WTC11 (cell line): ENCODE measurements at regions not wholly inside any gene's neighbourhood (a gene's known extent, or its start where the extent isn't known, plus 50 kb on each side); places are given as distances from the start of the nearest gene placed in this dataset.

Experiments
- ATAC-seq: fragments of 200-7000 bp; cut with Tn5 transposase; 2 replicates; pipeline ENCODE4 v1.10.0; 2021; ENCODE audit warnings: mild to moderate bottlenecking, moderate library complexity
- CTCF ChIA-PET: fragments of 300-600 bp; sonication (Branson Sonifier 250); formaldehyde crosslinking; loops from one replicate; lab custom pipeline; 2021; ENCODE audit warnings: antibody characterized with exemption; lab: Charles Lee
- POLR2A ChIA-PET: fragments of 350-600 bp; sonication (Branson Sonifier 250); formaldehyde crosslinking; loops from one replicate; lab custom pipeline; 2021; ENCODE audit warnings: antibody characterized with exemption; lab: Charles Lee
- DNase-seq: peaks from one replicate; pipeline ENCODE4 v3.0.0; 2021; ENCODE audit warnings: low spot score
- H3K27ac Mint-ChIP-seq: 2 replicates; pipeline ENCODE4 v1.8.0; 2021; ENCODE audit warnings: mixed read lengths
- H3K27me3 Mint-ChIP-seq: 2 replicates; pipeline ENCODE4 v1.8.0; 2021; ENCODE audit warnings: low read depth, mild to moderate bottlenecking, moderate library complexity, mixed read lengths
- H3K36me3 Mint-ChIP-seq: 2 replicates; pipeline ENCODE4 v1.8.0; 2021; ENCODE audit warnings: mixed read lengths
- H3K4me1 Mint-ChIP-seq: 2 replicates; pipeline ENCODE4 v1.8.0; 2022; ENCODE audit warnings: mixed read lengths
- H3K4me3 Mint-ChIP-seq: 2 replicates; pipeline ENCODE4 v1.8.0; 2021; ENCODE audit warnings: mild to moderate bottlenecking, moderate library complexity, mixed read lengths
- H3K9me3 Mint-ChIP-seq: 2 replicates; pipeline ENCODE4 v1.8.0; 2021; ENCODE audit warnings: mixed read lengths
- CBFB ChIP-seq: sonication (generic); formaldehyde crosslinking; IDR thresholded peaks from 2 replicates; pipeline ENCODE4 v1.8.1; 2022; ENCODE audit warnings: mild to moderate bottlenecking, low read depth, missing genetic modification reagents
- CDX4 ChIP-seq: fragments of 250-450 bp; sonication (Bioruptor Pico); IDR thresholded peaks from 2 replicates; pipeline ENCODE4 v1.9.0; 2021; ENCODE audit warnings: moderate library complexity, mild to moderate bottlenecking, inconsistent platforms, borderline replicate concordance
- E2F5 ChIP-seq: sonication (generic); formaldehyde crosslinking; IDR thresholded peaks from 2 replicates; pipeline ENCODE4 v1.8.1; 2022; ENCODE audit warnings: mild to moderate bottlenecking, moderate library complexity, missing genetic modification reagents
- ELF4 ChIP-seq: sonication (generic); formaldehyde crosslinking; IDR thresholded peaks from 2 replicates; pipeline ENCODE4 v1.8.1; 2022; ENCODE audit warnings: low read depth, mild to moderate bottlenecking, moderate library complexity, missing genetic modification reagents
- EMX1 ChIP-seq: fragments of 250-450 bp; sonication (Bioruptor Pico); IDR thresholded peaks from 2 replicates; pipeline ENCODE4 v1.8.0; 2021; ENCODE audit warnings: mild to moderate bottlenecking
- ESRRA ChIP-seq: sonication (generic); formaldehyde crosslinking; IDR thresholded peaks from 2 replicates; pipeline ENCODE4 v1.8.1; 2022; ENCODE audit warnings: mild to moderate bottlenecking, missing genetic modification reagents, borderline replicate concordance
- FOXK1 ChIP-seq: sonication (generic); formaldehyde crosslinking; IDR thresholded peaks from 2 replicates; pipeline ENCODE4 v1.8.0; 2022; ENCODE audit warnings: mild to moderate bottlenecking, moderate library complexity, missing genetic modification reagents
- HMGXB4 ChIP-seq: sonication (generic); formaldehyde crosslinking; IDR thresholded peaks from 2 replicates; pipeline ENCODE4 v1.8.1; 2023; ENCODE audit warnings: mild to moderate bottlenecking, moderate library complexity, missing genetic modification reagents
- JAZF1 ChIP-seq: fragments of 250-450 bp; sonication (Bioruptor Pico); IDR thresholded peaks from 2 replicates; pipeline ENCODE4 v1.9.0; 2021; ENCODE audit warnings: moderate library complexity, mild to moderate bottlenecking, inconsistent platforms
- MAX ChIP-seq: sonication (generic); formaldehyde crosslinking; IDR thresholded peaks from 2 replicates; pipeline ENCODE4 v1.8.0; 2022; ENCODE audit warnings: mild to moderate bottlenecking, missing genetic modification reagents
- NFE2L1 ChIP-seq: sonication (generic); formaldehyde crosslinking; IDR thresholded peaks from 2 replicates; pipeline ENCODE4 v1.8.1; 2023; ENCODE audit warnings: missing genetic modification reagents
- NFYB ChIP-seq: sonication (generic); formaldehyde crosslinking; conservative IDR thresholded peaks from 2 replicates; pipeline ENCODE4 v1.8.0; 2022; ENCODE audit warnings: low read depth, missing genetic modification reagents
- NR1H2 ChIP-seq: sonication (generic); formaldehyde crosslinking; IDR thresholded peaks from 2 replicates; pipeline ENCODE4 v1.9.0; 2021; ENCODE audit warnings: mild to moderate bottlenecking, moderate library complexity, missing genetic modification reagents
- NR2C2 ChIP-seq: sonication (generic); formaldehyde crosslinking; IDR thresholded peaks from 2 replicates; pipeline ENCODE4 v1.8.0; 2022; ENCODE audit warnings: mild to moderate bottlenecking, missing genetic modification reagents
- PRRX2 ChIP-seq: fragments of 250-450 bp; sonication (Bioruptor Pico); IDR thresholded peaks from 2 replicates; pipeline ENCODE4 v1.8.0; 2021; ENCODE audit warnings: mild to moderate bottlenecking
- TCF7 ChIP-seq: sonication (generic); formaldehyde crosslinking; IDR thresholded peaks from 2 replicates; pipeline ENCODE4 v1.8.0; 2022; ENCODE audit warnings: mild to moderate bottlenecking, low read depth, missing genetic modification reagents, moderate library complexity
- TP53 ChIP-seq: sonication (generic); formaldehyde crosslinking; IDR thresholded peaks from 2 replicates; pipeline ENCODE4 v1.8.1; 2023; ENCODE audit warnings: mild to moderate bottlenecking, missing genetic modification reagents
- ZBTB21 ChIP-seq: sonication (generic); formaldehyde crosslinking; IDR thresholded peaks from 2 replicates; pipeline ENCODE4 v1.8.1; 2023; ENCODE audit warnings: mild to moderate bottlenecking, missing genetic modification reagents, borderline replicate concordance
- ZNF138 ChIP-seq: sonication (generic); formaldehyde crosslinking; conservative IDR thresholded peaks from 2 replicates; pipeline ENCODE4 v1.8.1; 2022; ENCODE audit warnings: mild to moderate bottlenecking, moderate library complexity, missing genetic modification reagents
- ZNF317 ChIP-seq: sonication (generic); formaldehyde crosslinking; IDR thresholded peaks from 2 replicates; pipeline ENCODE4 v1.8.1; 2023; ENCODE audit warnings: low read depth, mild to moderate bottlenecking, moderate library complexity, missing genetic modification reagents, borderline replicate concordance
- ZNF423 ChIP-seq: fragments of 250-450 bp; sonication (Bioruptor Pico); IDR thresholded peaks from 2 replicates; pipeline ENCODE4 v2.1.2; 2022; ENCODE audit warnings: mild to moderate bottlenecking, moderate library complexity
- ZNF425 ChIP-seq: fragments of 250-450 bp; sonication (Bioruptor Pico); conservative IDR thresholded peaks from 2 replicates; pipeline ENCODE4 v1.9.0; 2021; ENCODE audit warnings: mild to moderate bottlenecking
- TF ChIP-seq, protein P1 (sequence below): sonication (generic); formaldehyde crosslinking; IDR thresholded peaks from 2 replicates; pipeline ENCODE4 v1.8.0; 2023; ENCODE audit warnings: mild to moderate bottlenecking, missing genetic modification reagents
- TF ChIP-seq, protein P2 (sequence below): fragments of 200-600 bp; IDR thresholded peaks from 2 replicates; pipeline ENCODE4 v1.8.0; 2022; ENCODE audit warnings: antibody characterized with exemption
- TF ChIP-seq, protein P3 (sequence below): sonication (generic); formaldehyde crosslinking; IDR thresholded peaks from 2 replicates; pipeline ENCODE4 v1.8.1; 2023; ENCODE audit warnings: mild to moderate bottlenecking, missing genetic modification reagents

GRCh38 chr2:5437375-5437774 is 254.8 kb upstream of the SOX11 start:
- H3K4me1 Mint-ChIP-seq, result no peaks in the 10 kb centered on the region
- TF ChIP-seq ZNF317 (CRISPR knock-in tag) (no peak), ESRRA (CRISPR knock-in tag) (no peak), NFE2L1 (CRISPR knock-in tag) (no peak), CDX4 (CRISPR knock-in tag) (no peak), MAX (CRISPR knock-in tag) (no peak), FOXK1 (CRISPR knock-in tag) (no peak), EMX1 (CRISPR knock-in tag) (no peak), ZNF138 (CRISPR knock-in tag) (no peak), JAZF1 (CRISPR knock-in tag) (no peak), ZNF423 (CRISPR knock-in tag) (no peak), NFYB (CRISPR knock-in tag) (no peak), HMGXB4 (CRISPR knock-in tag) (no peak), TP53 (no peak), TCF7 (CRISPR knock-in tag) (no peak), PRRX2 (no peak)
- TF ChIP-seq, protein P1, sequence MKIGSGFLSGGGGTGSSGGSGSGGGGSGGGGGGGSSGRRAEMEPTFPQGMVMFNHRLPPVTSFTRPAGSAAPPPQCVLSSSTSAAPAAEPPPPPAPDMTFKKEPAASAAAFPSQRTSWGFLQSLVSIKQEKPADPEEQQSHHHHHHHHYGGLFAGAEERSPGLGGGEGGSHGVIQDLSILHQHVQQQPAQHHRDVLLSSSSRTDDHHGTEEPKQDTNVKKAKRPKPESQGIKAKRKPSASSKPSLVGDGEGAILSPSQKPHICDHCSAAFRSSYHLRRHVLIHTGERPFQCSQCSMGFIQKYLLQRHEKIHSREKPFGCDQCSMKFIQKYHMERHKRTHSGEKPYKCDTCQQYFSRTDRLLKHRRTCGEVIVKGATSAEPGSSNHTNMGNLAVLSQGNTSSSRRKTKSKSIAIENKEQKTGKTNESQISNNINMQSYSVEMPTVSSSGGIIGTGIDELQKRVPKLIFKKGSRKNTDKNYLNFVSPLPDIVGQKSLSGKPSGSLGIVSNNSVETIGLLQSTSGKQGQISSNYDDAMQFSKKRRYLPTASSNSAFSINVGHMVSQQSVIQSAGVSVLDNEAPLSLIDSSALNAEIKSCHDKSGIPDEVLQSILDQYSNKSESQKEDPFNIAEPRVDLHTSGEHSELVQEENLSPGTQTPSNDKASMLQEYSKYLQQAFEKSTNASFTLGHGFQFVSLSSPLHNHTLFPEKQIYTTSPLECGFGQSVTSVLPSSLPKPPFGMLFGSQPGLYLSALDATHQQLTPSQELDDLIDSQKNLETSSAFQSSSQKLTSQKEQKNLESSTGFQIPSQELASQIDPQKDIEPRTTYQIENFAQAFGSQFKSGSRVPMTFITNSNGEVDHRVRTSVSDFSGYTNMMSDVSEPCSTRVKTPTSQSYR (CRISPR knock-in tag), result no peak
- no peak for DNase-seq
- ChIA-PET POLR2A (no interaction called here), CTCF (no interaction called here)
- H3K36me3 Mint-ChIP-seq, result peaks cover 68% of the 10 kb centered on the region
- peaks cover 14% of the 10 kb centered on the region; the same call in 1 of the 2 replicates for H3K27me3 Mint-ChIP-seq
- ATAC-seq, result no peak
- no peak overlapping the region for H3K27ac Mint-ChIP-seq
- H3K4me3 Mint-ChIP-seq, result no peak overlapping the region
- peaks cover 82% of the 10 kb centered on the region for H3K9me3 Mint-ChIP-seq

GRCh38 chr2:5440174-5440573 is 252.0 kb upstream of the SOX11 start:
- DNase-seq (no peak), ATAC-seq (no peak)
- POLR2A ChIA-PET, result no interaction called here
- Mint-ChIP-seq H3K36me3 (peaks cover 78% of the 10 kb centered on the region), H3K4me1 (no peaks in the 10 kb centered on the region), H3K9me3 (peaks cover 89% of the 10 kb centered on the region), H3K27ac (no peak overlapping the region), H3K27me3 (peaks cover 14% of the 10 kb centered on the region; the same call in 1 of the 2 replicates), H3K4me3 (no peak overlapping the region)
- CTCF ChIA-PET, result no interaction called here
- TF ChIP-seq, protein P2, sequence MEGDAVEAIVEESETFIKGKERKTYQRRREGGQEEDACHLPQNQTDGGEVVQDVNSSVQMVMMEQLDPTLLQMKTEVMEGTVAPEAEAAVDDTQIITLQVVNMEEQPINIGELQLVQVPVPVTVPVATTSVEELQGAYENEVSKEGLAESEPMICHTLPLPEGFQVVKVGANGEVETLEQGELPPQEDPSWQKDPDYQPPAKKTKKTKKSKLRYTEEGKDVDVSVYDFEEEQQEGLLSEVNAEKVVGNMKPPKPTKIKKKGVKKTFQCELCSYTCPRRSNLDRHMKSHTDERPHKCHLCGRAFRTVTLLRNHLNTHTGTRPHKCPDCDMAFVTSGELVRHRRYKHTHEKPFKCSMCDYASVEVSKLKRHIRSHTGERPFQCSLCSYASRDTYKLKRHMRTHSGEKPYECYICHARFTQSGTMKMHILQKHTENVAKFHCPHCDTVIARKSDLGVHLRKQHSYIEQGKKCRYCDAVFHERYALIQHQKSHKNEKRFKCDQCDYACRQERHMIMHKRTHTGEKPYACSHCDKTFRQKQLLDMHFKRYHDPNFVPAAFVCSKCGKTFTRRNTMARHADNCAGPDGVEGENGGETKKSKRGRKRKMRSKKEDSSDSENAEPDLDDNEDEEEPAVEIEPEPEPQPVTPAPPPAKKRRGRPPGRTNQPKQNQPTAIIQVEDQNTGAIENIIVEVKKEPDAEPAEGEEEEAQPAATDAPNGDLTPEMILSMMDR, result no peak
- TF ChIP-seq ZNF423 (CRISPR knock-in tag) (no peak), E2F5 (CRISPR knock-in tag) (no peak), NR2C2 (CRISPR knock-in tag) (no peak), CBFB (CRISPR knock-in tag) (no peak), ELF4 (CRISPR knock-in tag) (no peak), ZBTB21 (CRISPR knock-in tag) (no peak), ZNF425 (CRISPR knock-in tag) (no peak), NR1H2 (CRISPR knock-in tag) (no peak)
- TF ChIP-seq, protein P3, sequence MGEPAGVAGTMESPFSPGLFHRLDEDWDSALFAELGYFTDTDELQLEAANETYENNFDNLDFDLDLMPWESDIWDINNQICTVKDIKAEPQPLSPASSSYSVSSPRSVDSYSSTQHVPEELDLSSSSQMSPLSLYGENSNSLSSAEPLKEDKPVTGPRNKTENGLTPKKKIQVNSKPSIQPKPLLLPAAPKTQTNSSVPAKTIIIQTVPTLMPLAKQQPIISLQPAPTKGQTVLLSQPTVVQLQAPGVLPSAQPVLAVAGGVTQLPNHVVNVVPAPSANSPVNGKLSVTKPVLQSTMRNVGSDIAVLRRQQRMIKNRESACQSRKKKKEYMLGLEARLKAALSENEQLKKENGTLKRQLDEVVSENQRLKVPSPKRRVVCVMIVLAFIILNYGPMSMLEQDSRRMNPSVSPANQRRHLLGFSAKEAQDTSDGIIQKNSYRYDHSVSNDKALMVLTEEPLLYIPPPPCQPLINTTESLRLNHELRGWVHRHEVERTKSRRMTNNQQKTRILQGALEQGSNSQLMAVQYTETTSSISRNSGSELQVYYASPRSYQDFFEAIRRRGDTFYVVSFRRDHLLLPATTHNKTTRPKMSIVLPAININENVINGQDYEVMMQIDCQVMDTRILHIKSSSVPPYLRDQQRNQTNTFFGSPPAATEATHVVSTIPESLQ (CRISPR knock-in tag), result no peak
